ENCODE measurements at regions not wholly inside any gene's neighbourhood (a gene's known extent, or its start where the extent isn't known, plus 50 kb on each side); places are given as distances from the start of the nearest gene placed in this dataset.

- TF ChIP-seq CTCF (IDR thresholded peaks at IDR 0.05; ENCODE audit: insufficient read depth, low read depth, low read length) = no peak
- CTCF ChIA-PET = no interaction called here
- no peak overlapping the region for H3K4me3 ChIP-seq (ENCODE audit: low read depth, low read length)
These were observed 92.3 kb upstream of the BCAT1 start for GRCh38 chr12:25041006-25041741.

GRCh38 chr12:25040593-25040992, 91.7 kb upstream of the BCAT1 start:
- no peak for DNase-seq (ENCODE audit: low read depth)
- ChIA-PET CTCF (no interaction called here), POLR2A (no interaction called here)
- H3K27me3 ChIP-seq (ENCODE audit: control insufficient read depth, insufficient read depth, low read length) = no peaks in the 10 kb centered on the region
- no peak for TF ChIP-seq CTCF (IDR thresholded peaks at IDR 0.05; ENCODE audit: insufficient read depth, low read depth, low read length)
- no peak overlapping the region for H3K4me3 ChIP-seq (ENCODE audit: low read depth, low read length)
- no peaks in the 10 kb centered on the region for H3K36me3 ChIP-seq (ENCODE audit: control insufficient read depth, insufficient read depth, low read length)

More at GRCh38 chr12:25041006-25041741, 92.3 kb upstream of the BCAT1 start:
- no peaks in the 10 kb centered on the region for H3K27me3 ChIP-seq (ENCODE audit: control insufficient read depth, insufficient read depth, low read length)
- POLR2A ChIA-PET = no interaction called here
- no peak for DNase-seq (ENCODE audit: low read depth)
- no peaks in the 10 kb centered on the region for H3K36me3 ChIP-seq (ENCODE audit: control insufficient read depth, insufficient read depth, low read length)

GRCh38 chr12:25034676-25035075, 85.8 kb upstream of the BCAT1 start:
- DNase-seq (ENCODE audit: low read depth) = no peak

DNA sequence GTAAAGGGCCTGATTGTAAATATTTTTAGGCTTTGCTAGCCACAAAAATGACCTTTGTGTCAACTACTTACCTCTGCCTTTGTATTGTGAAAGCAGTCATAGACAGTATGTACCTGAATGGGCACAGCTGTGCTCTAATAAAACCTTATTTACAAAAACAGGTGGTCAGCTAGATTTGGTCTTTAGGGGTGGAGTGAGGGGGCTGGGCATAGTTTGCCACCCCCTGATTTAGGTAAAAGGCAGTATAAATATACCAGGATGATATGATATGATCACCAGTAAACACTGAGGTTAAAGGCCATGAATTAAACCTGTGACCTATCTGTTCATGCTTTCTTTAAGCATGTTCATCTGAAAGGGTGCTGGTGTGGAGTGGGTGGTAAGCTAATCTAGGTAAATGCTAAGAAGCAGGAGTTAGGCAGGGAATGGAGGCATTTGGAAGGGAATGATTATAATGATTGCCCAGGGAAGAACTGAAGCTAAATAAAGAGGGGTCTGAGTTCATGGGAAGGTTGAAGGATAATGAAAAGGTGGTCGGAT, 77.1 kb upstream of the BCAT1 start:
- Histone ChIP-seq H3K4me3 (ENCODE audit: low read depth, low read length) (no peak overlapping the region), H3K36me3 (ENCODE audit: control insufficient read depth, insufficient read depth, low read length) (no peaks in the 10 kb centered on the region), H3K27me3 (ENCODE audit: control insufficient read depth, insufficient read depth, low read length) (no peaks in the 10 kb centered on the region; the same call in 1 of the 2 replicates)
- ChIA-PET CTCF (no interaction called here), POLR2A (no interaction called here)
- DNase-seq (ENCODE audit: low read depth) = no peak
- TF ChIP-seq CTCF (IDR thresholded peaks at IDR 0.05; ENCODE audit: insufficient read depth, low read depth, low read length) = no peak

More at GRCh38 chr12:25034676-25035075, 85.8 kb upstream of the BCAT1 start:
- no peak overlapping the region for H3K4me3 ChIP-seq (ENCODE audit: low read depth, low read length)
- ChIA-PET POLR2A (no interaction called here), CTCF (no interaction called here)
- TF ChIP-seq CTCF (IDR thresholded peaks at IDR 0.05; ENCODE audit: insufficient read depth, low read depth, low read length) = no peak
- no peaks in the 10 kb centered on the region; the same call in 1 of the 2 replicates for H3K27me3 ChIP-seq (ENCODE audit: control insufficient read depth, insufficient read depth, low read length)
- no peaks in the 10 kb centered on the region for H3K36me3 ChIP-seq (ENCODE audit: control insufficient read depth, insufficient read depth, low read length)

DNA sequence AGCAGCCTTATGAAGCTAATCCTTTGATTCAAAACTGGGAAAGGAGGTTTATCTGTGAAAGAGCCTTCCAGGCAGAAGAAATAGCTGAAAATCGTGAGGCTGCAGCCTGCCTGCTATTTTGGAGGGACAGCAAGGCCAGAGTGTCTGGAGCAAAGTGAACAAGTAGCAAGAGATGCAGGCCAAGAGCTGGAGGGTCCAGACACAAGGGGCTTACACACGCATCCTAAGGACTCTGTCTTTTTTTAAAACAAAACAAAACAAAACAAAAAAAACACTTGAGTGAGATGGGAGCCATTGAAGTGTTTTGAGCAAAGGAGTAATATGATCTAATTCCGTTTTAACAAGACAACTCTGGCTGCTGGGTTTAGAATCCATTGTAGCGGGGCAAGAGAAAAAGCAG, 76.4 kb upstream of the BCAT1 start:
- Histone ChIP-seq H3K27me3 (ENCODE audit: control insufficient read depth, insufficient read depth, low read length) (no peaks in the 10 kb centered on the region; the same call in 1 of the 2 replicates), H3K36me3 (ENCODE audit: control insufficient read depth, insufficient read depth, low read length) (no peaks in the 10 kb centered on the region), H3K4me3 (ENCODE audit: low read depth, low read length) (no peak overlapping the region)
- POLR2A ChIA-PET = no interaction called here
- DNase-seq (ENCODE audit: low read depth) = no peak
- CTCF ChIA-PET = interaction anchor here (1.1 kb wide), 1 partner anchor 15 kb away, joined by 3 read pairs; no protein-coding TSS in a partner anchor
- no peak for TF ChIP-seq CTCF (IDR thresholded peaks at IDR 0.05; ENCODE audit: insufficient read depth, low read depth, low read length)
